Uterus (tissue), 2 donors: ENCODE measurements at regions not wholly inside any gene's neighbourhood (a gene's known extent, or its start where the extent isn't known, plus 50 kb on each side); places are given as distances from the start of the nearest gene placed in this dataset.

Experiments
- CTCF ChIP-seq, 4 experiments: fragments of 200-600 bp in 2 of 4; fragments of 450-650 bp in 2 of 4; sonication (generic) in 2 of 4; IDR thresholded peaks; one replicate each; pipeline ENCODE4 v1.5.1; 2016 to 2019; ENCODE audit warnings: antibody characterized with exemption in 4 of 4, mild to moderate bottlenecking in 2 of 4, moderate library complexity in 1 of 4
- POLR2A ChIP-seq, 2 donors: fragments of 450-650 bp; IDR thresholded peaks; one replicate each; pipeline ENCODE4 v1.6.1; 2016; ENCODE audit warnings: antibody characterized with exemption in 2 of 2, mild to moderate bottlenecking in 1 of 2, moderate library complexity in 1 of 2

- no peak for TF ChIP-seq CTCF (IDR thresholded peaks at IDR 0.05)
- TF ChIP-seq POLR2A (IDR thresholded peaks at IDR 0.05): no peak
Measured at GRCh38 chr3:18249126-18249525, 176.0 kb downstream of the SATB1 start.
